Pancreas (tissue), 10 donors: ENCODE measurements at regions not wholly inside any gene's neighbourhood (a gene's known extent, or its start where the extent isn't known, plus 50 kb on each side); places are given as distances from the start of the nearest gene placed in this dataset.

Experiments used
- ATAC-seq, 4 donors: fragments of 200-7000 bp; cut with Tn5 transposase; one replicate each; pipeline versions ENCODE4 v1.8.0 to v1.9.1; 2020; ENCODE audit warnings: mild to moderate bottlenecking in 4 of 4, moderate library complexity in 4 of 4
- DNase-seq, 6 donors: peaks; one replicate each; pipeline ENCODE4 v3.0.0-alpha.2; 2020
- FAIRE-seq: peaks from 2 replicates; lab custom pipeline; 2012; peaks lifted over from hg19 to GRCh38; lab: Jason Lieb, UNC
- H3K27ac ChIP-seq, 4 donors: fragments of 200-600 bp; sonication (generic); 1 replicate in 3 of 4; 2 replicates in 1 of 4; pipeline versions ENCODE4 v1.5.0 to v1.8.0; 2020
- H3K27me3 ChIP-seq, 4 donors: fragments of 200-600 bp; one replicate each; pipeline ENCODE4 v1.8.0; 2021
- H3K36me3 ChIP-seq, 3 donors: fragments of 200-600 bp; sonication (generic) in 1 of 3; one replicate each; pipeline versions ENCODE4 v1.5.0 to v1.8.0; 2020 to 2021
- H3K4me1 ChIP-seq, 3 donors: fragments of 200-600 bp; one replicate each; pipeline ENCODE4 v1.8.0; 2021
- H3K4me3 ChIP-seq, 4 donors: fragments of 200-600 bp; sonication (generic) in 2 of 4; one replicate each; pipeline versions ENCODE4 v1.5.0 to v1.8.0; 2020 to 2021
- H3K9me3 ChIP-seq, 4 donors: fragments of 200-600 bp; one replicate each; pipeline ENCODE4 v1.8.0; 2021
- WGBS, 2 donors: extraction: QIAGEN DNeasy Blood & Tissue Kit; methylation state at CpG; one replicate each; pipeline ENCODE4 v1.1.7; 2013; 5-methylcytosine and 5-hydroxymethylcytosine counted together
- intact Hi-C, 3 donors: fragments of 100-400 bp; cut with DNase I; formaldehyde crosslinking; loops; one replicate each; pipeline versions ENCODE4 v1.11.1 to v1.14.2; 2022
- TF ChIP-seq, protein P1 (sequence below), 4 donors: fragments of 200-600 bp; sonication (generic) in 3 of 4; IDR thresholded peaks; one replicate each; pipeline versions ENCODE4 v1.5.0 to v1.8.0; 2021; ENCODE audit warnings: antibody characterized with exemption in 4 of 4
- donor health status: healthy with polysubstance abuse.
- donor health status: DM: no; HTN: no; CAD: no; lungs with moderate emphysema.
- donor health status: DM: no; HTN: no; CAD: no.
- donor health status: control.
- donor health status: control.
- donor health status: Bipolar disorder and iron deficiency.
- donor health status: DM: yes; HTN: yes; CAD: no.
- donor health status: DM: no; HTN: no; CAD: no.
- donor health status: DM: no; HTN: no; CAD: no.
- donor health status: DM: yes; HTN: yes; CAD: no.

DNA sequence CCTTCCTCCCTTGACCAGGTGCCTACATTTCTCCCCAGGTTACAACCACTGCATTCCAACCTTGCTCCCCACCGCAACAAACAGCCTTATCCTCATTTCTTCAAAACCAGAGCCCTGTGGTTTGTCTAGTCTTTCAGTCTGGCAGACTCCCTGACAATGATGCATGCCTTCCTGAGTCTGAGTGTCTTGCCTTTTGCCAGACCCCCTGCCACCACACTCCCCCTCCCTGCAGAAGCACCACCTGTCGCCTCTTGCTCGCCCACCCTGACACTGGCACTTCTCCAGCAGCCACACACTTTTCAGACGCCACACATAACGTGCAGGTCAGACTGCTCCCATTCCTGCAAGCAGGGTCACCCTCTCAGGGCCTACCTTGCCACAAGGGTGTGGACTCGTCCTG, 349.2 kb upstream of the NOCT start:
- H3K9me3 ChIP-seq = no peaks in the 10 kb centered on the region
- intact Hi-C loops = no loop called here
- no peaks in the 10 kb centered on the region for H3K27me3 ChIP-seq
- no peak for ATAC-seq
- DNase-seq = no peak
- WGBS, 2 donors = 84 to 91% methylated on average over 6 of the region's 6 CpGs
- TF ChIP-seq, protein P1, sequence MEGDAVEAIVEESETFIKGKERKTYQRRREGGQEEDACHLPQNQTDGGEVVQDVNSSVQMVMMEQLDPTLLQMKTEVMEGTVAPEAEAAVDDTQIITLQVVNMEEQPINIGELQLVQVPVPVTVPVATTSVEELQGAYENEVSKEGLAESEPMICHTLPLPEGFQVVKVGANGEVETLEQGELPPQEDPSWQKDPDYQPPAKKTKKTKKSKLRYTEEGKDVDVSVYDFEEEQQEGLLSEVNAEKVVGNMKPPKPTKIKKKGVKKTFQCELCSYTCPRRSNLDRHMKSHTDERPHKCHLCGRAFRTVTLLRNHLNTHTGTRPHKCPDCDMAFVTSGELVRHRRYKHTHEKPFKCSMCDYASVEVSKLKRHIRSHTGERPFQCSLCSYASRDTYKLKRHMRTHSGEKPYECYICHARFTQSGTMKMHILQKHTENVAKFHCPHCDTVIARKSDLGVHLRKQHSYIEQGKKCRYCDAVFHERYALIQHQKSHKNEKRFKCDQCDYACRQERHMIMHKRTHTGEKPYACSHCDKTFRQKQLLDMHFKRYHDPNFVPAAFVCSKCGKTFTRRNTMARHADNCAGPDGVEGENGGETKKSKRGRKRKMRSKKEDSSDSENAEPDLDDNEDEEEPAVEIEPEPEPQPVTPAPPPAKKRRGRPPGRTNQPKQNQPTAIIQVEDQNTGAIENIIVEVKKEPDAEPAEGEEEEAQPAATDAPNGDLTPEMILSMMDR (IDR thresholded peaks at IDR 0.05) = no peak
- no peak overlapping the region for H3K4me3 ChIP-seq
- H3K36me3 ChIP-seq = no peaks in the 10 kb centered on the region
- no peak overlapping the region for H3K27ac ChIP-seq
- no peak for FAIRE-seq
- H3K4me1 ChIP-seq = no peaks in the 10 kb centered on the region

DNA sequence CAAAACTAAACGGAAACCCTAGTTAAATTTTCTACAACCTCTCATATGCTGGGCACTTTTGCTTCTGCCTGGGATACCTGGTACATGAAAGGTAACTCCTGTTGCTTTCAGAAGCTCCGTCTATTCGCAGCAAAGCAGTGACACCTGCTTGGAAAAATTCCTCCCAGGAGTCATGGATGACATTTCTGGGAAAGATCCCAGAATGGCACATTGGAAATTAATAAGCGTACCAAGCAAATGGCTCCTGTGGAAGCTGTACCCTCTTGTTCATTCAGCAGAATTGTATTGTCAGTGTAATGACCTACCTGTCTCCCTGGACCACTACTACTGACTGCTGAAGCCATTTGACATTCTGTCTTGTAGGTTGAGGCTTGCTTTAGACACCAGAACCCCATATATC, 349.7 kb upstream of the NOCT start:
- WGBS, 2 donors = 84 to 90% methylated on average over 4 of the region's 4 CpGs
- FAIRE-seq = no peak
- no peak overlapping the region for H3K27ac ChIP-seq

DNA sequence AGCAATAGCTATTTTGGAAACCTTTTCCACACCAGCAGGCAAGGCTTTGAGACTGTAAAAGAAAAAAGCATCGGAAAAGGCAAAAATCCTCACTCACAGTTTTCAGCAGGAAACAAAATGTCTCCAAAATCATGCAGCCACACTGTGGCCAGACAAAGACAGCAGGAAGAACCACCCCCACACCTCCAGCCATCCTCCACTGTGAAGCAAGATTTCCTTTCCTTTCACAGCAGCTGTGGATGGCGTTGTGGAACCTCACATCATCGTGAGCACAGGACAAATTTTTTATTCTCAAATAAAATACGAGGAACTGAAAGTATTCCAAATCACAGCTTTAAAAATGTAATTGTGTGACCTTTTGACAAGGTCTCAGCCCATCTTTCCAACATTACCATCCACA, 351.7 kb upstream of the NOCT start:
- Histone ChIP-seq H3K4me3 (no peak overlapping the region), H3K27me3 (no peaks in the 10 kb centered on the region), H3K9me3 (no peaks in the 10 kb centered on the region), H3K27ac (no peak overlapping the region), H3K36me3 (no peaks in the 10 kb centered on the region), H3K4me1 (no peaks in the 10 kb centered on the region)
- FAIRE-seq (no peak), ATAC-seq (no peak), DNase-seq (no peak)
- intact Hi-C loops = no loop called here
- TF ChIP-seq, protein P1 (IDR thresholded peaks at IDR 0.05) = no peak
- WGBS, 2 donors = 61 to 70% methylated on average over 4 of the region's 4 CpGs

More for the DNA sequence above, 349.7 kb upstream of the NOCT start:
- Histone ChIP-seq H3K4me1 (no peaks in the 10 kb centered on the region), H3K36me3 (no peaks in the 10 kb centered on the region), H3K4me3 (no peak overlapping the region), H3K9me3 (no peaks in the 10 kb centered on the region), H3K27me3 (no peaks in the 10 kb centered on the region)
- ATAC-seq = no peak
- DNase-seq = no peak
- TF ChIP-seq, protein P1 (IDR thresholded peaks at IDR 0.05) = no peak
- intact Hi-C loops = no loop called here

DNA sequence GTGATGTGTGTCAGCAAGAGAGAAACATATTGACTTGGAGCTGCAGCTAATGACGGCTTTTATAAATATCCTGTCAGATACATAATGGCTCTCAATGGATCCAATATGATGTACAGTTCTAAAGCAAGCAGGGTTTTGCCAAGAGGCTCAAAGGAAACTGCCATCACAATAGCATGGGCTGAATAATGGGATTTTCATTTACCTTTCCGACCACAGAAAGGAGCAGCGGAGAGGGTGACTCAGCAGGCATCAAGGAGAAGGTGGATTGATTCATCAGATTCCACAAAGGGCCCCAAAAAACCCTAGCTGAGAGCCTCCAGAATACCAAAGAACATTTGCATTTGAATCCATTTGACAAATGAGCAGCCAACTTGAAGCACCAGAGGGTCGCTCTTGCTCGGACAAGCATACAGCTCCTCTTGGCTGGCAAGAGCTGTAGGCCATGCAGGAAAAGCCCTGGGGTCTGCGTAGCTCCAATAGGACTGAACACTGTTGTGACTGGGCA, 355.7 kb upstream of the NOCT start:
- no peaks in the 10 kb centered on the region for H3K9me3 ChIP-seq
- no peaks in the 10 kb centered on the region for H3K4me1 ChIP-seq
- FAIRE-seq = no peak
- no peak for DNase-seq
- H3K36me3 ChIP-seq = no peaks in the 10 kb centered on the region
- no peak overlapping the region for H3K4me3 ChIP-seq
- intact Hi-C loops = no loop called here
- no peak overlapping the region for H3K27ac ChIP-seq
- TF ChIP-seq, protein P1 (IDR thresholded peaks at IDR 0.05) = no peak
- no peak for ATAC-seq
- H3K27me3 ChIP-seq = no peaks in the 10 kb centered on the region
- WGBS, 2 donors = 82 to 86% methylated on average over 6 of the region's 6 CpGs

DNA sequence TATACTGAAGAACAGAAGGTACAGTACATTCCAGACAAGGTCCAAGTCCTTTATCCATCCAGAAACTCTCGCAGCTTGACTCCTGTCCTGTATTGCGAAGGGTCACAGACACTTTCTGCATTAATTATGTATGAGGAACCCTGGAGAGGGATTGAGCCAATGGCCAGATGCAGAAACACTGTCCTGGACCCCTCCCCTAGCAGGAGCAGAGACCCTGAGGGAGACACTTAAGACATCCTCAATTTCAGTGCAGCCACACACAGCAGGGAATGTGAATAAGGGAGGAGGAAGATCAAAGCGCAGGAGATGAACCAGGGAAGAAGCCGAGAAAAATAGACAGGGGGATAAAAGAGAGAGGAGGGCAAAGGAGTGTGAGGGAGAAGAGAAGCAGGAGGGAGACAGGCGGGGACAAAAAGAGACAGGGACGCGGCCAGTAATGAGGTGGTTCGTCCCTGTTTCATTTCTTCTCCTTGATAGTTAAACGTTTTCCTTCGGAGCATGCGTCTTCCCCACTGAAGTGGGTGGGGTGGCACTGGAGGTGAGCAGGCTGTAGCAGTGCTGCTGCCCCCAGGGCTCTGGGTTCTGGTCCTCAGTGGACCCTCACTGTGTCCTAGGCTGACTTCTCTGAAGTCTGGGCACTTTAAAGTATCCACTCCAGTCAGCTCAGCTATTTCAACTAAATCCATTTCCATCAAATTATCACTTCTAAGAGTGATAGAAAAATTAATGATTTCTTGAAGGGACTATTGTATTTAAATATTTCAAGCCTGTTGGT, 356.4 kb upstream of the NOCT start:
- Histone ChIP-seq H3K4me3 (no peak overlapping the region), H3K4me1 (no peaks in the 10 kb centered on the region), H3K9me3 (no peaks in the 10 kb centered on the region), H3K27ac (no peak overlapping the region), H3K36me3 (no peaks in the 10 kb centered on the region), H3K27me3 (no peaks in the 10 kb centered on the region)
- DNase-seq = no peak
- FAIRE-seq = no peak
- TF ChIP-seq, protein P1 (IDR thresholded peaks at IDR 0.05) = no peak
- intact Hi-C loops = no loop called here
- 61 to 66% methylated on average over 11 of the region's 11 CpGs for WGBS, 2 donors
- ATAC-seq = no peak
